Pancreas (tissue), 10 donors: ENCODE measurements at regions not wholly inside any gene's neighbourhood (a gene's known extent, or its start where the extent isn't known, plus 50 kb on each side); places are given as distances from the start of the nearest gene placed in this dataset.

Experiments
- ATAC-seq, 4 donors: fragments of 200-7000 bp; cut with Tn5 transposase; one replicate each; pipeline versions ENCODE4 v1.8.0 to v1.9.1; 2020; ENCODE audit warnings: mild to moderate bottlenecking in 4 of 4, moderate library complexity in 4 of 4
- DNase-seq, 6 donors: peaks; one replicate each; pipeline ENCODE4 v3.0.0-alpha.2; 2020
- FAIRE-seq: peaks from 2 replicates; lab custom pipeline; 2012; peaks lifted over from hg19 to GRCh38; lab: Jason Lieb, UNC
- H3K27ac ChIP-seq, 4 donors: fragments of 200-600 bp; sonication (generic); 1 replicate in 3 of 4; 2 replicates in 1 of 4; pipeline versions ENCODE4 v1.5.0 to v1.8.0; 2020
- H3K27me3 ChIP-seq, 4 donors: fragments of 200-600 bp; one replicate each; pipeline ENCODE4 v1.8.0; 2021
- H3K36me3 ChIP-seq, 3 donors: fragments of 200-600 bp; sonication (generic) in 1 of 3; one replicate each; pipeline versions ENCODE4 v1.5.0 to v1.8.0; 2020 to 2021
- H3K4me1 ChIP-seq, 3 donors: fragments of 200-600 bp; one replicate each; pipeline ENCODE4 v1.8.0; 2021
- H3K4me3 ChIP-seq, 4 donors: fragments of 200-600 bp; sonication (generic) in 2 of 4; one replicate each; pipeline versions ENCODE4 v1.5.0 to v1.8.0; 2020 to 2021
- H3K9me3 ChIP-seq, 4 donors: fragments of 200-600 bp; one replicate each; pipeline ENCODE4 v1.8.0; 2021
- CTCF ChIP-seq, 4 donors: fragments of 200-600 bp; sonication (generic) in 3 of 4; IDR thresholded peaks; one replicate each; pipeline versions ENCODE4 v1.5.0 to v1.8.0; 2021; ENCODE audit warnings: antibody characterized with exemption in 4 of 4
- WGBS, 2 donors: extraction: QIAGEN DNeasy Blood & Tissue Kit; methylation state at CpG; one replicate each; pipeline ENCODE4 v1.1.7; 2013; 5-methylcytosine and 5-hydroxymethylcytosine counted together
- intact Hi-C, 3 donors: fragments of 100-400 bp; cut with DNase I; formaldehyde crosslinking; loops; one replicate each; pipeline versions ENCODE4 v1.11.1 to v1.14.2; 2022
- donor health status: healthy with polysubstance abuse.
- donor health status: DM: no; HTN: no; CAD: no; lungs with moderate emphysema.
- donor health status: DM: no; HTN: no; CAD: no.
- donor health status: control.
- donor health status: control.
- donor health status: Bipolar disorder and iron deficiency.
- donor health status: DM: yes; HTN: yes; CAD: no.
- donor health status: DM: no; HTN: no; CAD: no.
- donor health status: DM: no; HTN: no; CAD: no.
- donor health status: DM: yes; HTN: yes; CAD: no.

DNA sequence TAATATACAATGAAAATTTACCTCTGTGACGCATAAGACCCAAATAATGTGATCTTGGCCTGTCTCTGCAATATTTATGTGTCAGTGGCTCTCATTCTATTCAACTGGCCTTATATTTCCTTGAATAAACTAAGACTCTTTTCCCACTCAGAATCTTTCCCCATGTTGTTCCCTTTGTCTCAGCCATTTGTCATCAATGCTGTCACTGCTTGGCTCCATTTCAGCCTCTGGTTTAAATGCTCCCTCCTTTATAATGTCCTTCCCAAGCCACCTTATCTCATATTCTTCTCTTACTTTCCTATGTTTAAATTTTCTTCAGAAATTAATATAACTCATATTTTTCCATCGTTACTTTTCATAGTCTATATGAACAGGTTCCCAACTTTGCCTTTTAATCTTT, 158.3 kb upstream of the DTNA start:
- no peak for TF ChIP-seq CTCF (IDR thresholded peaks at IDR 0.05)
- WGBS, 2 donors, result 86 to 96% methylated on average over 2 of the region's 2 CpGs
- DNase-seq (no peak), FAIRE-seq (no peak), ATAC-seq (peak in 3 of 4 donors; percentile 37 to 63 (median 43))
- intact Hi-C loops, result no loop called here
- Histone ChIP-seq H3K36me3 (no peaks in the 10 kb centered on the region), H3K4me3 (no peak overlapping the region), H3K9me3 (no peaks in the 10 kb centered on the region), H3K27me3 (no peaks in the 10 kb centered on the region), H3K27ac (no peak overlapping the region), H3K4me1 (peaks cover 0 to 10% (median 5%) of the 10 kb centered on the region in 3 donors)

- intact Hi-C loops, result no loop called here
- WGBS, 2 donors, result 82 to 88% methylated on average over 6 of the region's 6 CpGs
- DNase-seq (no peak), FAIRE-seq (no peak), ATAC-seq (no peak)
- peaks cover 0 to 6% (median 4%) of the 10 kb centered on the region in 3 donors for H3K4me1 ChIP-seq
- H3K4me3 ChIP-seq, result no peak overlapping the region
- TF ChIP-seq CTCF (IDR thresholded peaks at IDR 0.05), result no peak
- no peak overlapping the region for H3K27ac ChIP-seq
- H3K36me3 ChIP-seq, result no peaks in the 10 kb centered on the region
- H3K27me3 ChIP-seq, result no peaks in the 10 kb centered on the region
- no peaks in the 10 kb centered on the region for H3K9me3 ChIP-seq
These were observed 147.7 kb upstream of the DTNA start for GRCh38 chr18:34562252-34562870.

GRCh38 chr18:34567857-34568256, 142.2 kb upstream of the DTNA start:
- WGBS, 2 donors, result 98 to 99% methylated on average over 2 of the region's 2 CpGs
- H3K36me3 ChIP-seq, result no peaks in the 10 kb centered on the region
- intact Hi-C loops, result no loop called here
- TF ChIP-seq CTCF (IDR thresholded peaks at IDR 0.05), result no peak
- DNase-seq (no peak), ATAC-seq (no peak), FAIRE-seq (no peak)
- H3K27me3 ChIP-seq, result no peaks in the 10 kb centered on the region
- no peak overlapping the region for H3K4me3 ChIP-seq
- H3K4me1 ChIP-seq, result peaks cover 0 to 6% (median 4%) of the 10 kb centered on the region in 3 donors
- H3K27ac ChIP-seq, result no peak overlapping the region
- no peaks in the 10 kb centered on the region for H3K9me3 ChIP-seq

GRCh38 chr18:34576622-34577021, 133.5 kb upstream of the DTNA start:
- no peaks in the 10 kb centered on the region for H3K27me3 ChIP-seq
- no peak overlapping the region for H3K27ac ChIP-seq
- TF ChIP-seq CTCF (IDR thresholded peaks at IDR 0.05), result no peak
- DNase-seq (no peak), ATAC-seq (no peak), FAIRE-seq (no peak)
- H3K4me1 ChIP-seq, result no peaks in the 10 kb centered on the region
- no peak overlapping the region for H3K4me3 ChIP-seq
- H3K9me3 ChIP-seq, result no peaks in the 10 kb centered on the region
- no peaks in the 10 kb centered on the region for H3K36me3 ChIP-seq
- WGBS, 2 donors, result 95% methylated on average over 6 of the region's 6 CpGs
- intact Hi-C loops, result no loop called here

DNA sequence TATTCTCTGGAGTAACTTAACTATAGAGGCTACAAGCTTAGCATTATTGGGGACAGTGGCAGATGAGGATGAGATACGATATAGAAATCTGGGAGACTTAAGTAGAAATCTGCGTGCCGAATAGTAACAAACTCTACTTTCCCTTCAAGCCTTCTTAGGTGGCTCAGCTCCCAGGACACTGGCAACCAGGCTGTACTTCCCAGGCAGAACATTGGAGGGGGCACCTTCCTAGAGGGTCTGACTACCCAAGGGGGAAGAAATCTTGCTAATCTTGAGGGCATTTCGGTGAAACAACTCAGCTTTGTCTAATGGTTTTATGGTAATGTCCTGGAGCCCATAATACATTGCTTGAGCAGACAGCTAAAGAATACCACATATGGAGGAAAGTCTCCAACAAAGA, 126.2 kb upstream of the DTNA start:
- no peak overlapping the region for H3K27ac ChIP-seq
- DNase-seq (no peak), ATAC-seq (no peak), FAIRE-seq (no peak)
- H3K4me1 ChIP-seq, result no peaks in the 10 kb centered on the region
- TF ChIP-seq CTCF (IDR thresholded peaks at IDR 0.05), result no peak
- intact Hi-C loops, result no loop called here
- no peaks in the 10 kb centered on the region for H3K36me3 ChIP-seq
- H3K9me3 ChIP-seq, result no peaks in the 10 kb centered on the region
- H3K4me3 ChIP-seq, result no peak overlapping the region
- 80 to 99% methylated on average over 4 of the region's 4 CpGs for WGBS, 2 donors
- H3K27me3 ChIP-seq, result no peaks in the 10 kb centered on the region
